ENCODE measurements at regions not wholly inside any gene's neighbourhood (a gene's known extent, or its start where the extent isn't known, plus 50 kb on each side); places are given as distances from the start of the nearest gene placed in this dataset.

DNA sequence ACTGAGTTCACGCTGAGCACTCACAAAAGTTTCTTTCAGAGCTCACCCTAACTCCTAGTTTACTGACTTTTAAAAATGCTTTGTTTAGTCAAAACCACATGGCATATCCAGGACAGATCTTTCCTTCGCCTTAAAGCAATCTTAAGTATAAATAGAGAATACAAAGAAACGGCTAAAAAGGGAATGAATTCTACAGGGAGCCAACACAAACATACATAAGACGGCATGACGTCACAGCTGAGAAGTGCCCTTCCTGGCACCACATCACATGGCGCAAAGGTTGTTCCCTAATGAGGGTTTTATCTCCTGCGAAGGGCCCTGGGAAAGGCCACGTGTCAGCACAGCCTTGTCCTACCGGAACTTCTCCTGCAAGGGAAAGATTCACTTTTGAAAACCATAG lies 141.3 kb downstream of the IRX1 start:
- DNase-seq = no peak

DNA sequence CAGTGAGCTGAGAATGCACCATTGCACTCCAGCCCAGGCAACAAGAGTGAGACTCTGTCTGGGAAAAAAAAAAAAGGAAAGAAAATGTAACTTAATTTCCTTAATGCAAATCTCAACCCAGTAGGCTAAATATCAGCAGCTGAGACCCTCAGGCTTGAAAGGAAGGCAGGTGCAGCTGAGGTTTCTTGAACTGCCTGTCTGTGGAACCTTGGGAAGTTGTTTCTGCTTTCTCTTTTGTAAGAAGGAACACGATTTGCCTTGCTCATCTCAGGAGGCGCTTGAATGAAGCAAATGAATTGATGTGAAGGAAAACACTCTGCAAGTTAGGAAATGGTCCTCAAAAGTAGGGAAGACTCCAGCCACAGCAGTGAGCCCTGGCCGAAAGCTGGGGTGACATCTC lies 143.3 kb downstream of the IRX1 start:
- no peak for DNase-seq

DNA sequence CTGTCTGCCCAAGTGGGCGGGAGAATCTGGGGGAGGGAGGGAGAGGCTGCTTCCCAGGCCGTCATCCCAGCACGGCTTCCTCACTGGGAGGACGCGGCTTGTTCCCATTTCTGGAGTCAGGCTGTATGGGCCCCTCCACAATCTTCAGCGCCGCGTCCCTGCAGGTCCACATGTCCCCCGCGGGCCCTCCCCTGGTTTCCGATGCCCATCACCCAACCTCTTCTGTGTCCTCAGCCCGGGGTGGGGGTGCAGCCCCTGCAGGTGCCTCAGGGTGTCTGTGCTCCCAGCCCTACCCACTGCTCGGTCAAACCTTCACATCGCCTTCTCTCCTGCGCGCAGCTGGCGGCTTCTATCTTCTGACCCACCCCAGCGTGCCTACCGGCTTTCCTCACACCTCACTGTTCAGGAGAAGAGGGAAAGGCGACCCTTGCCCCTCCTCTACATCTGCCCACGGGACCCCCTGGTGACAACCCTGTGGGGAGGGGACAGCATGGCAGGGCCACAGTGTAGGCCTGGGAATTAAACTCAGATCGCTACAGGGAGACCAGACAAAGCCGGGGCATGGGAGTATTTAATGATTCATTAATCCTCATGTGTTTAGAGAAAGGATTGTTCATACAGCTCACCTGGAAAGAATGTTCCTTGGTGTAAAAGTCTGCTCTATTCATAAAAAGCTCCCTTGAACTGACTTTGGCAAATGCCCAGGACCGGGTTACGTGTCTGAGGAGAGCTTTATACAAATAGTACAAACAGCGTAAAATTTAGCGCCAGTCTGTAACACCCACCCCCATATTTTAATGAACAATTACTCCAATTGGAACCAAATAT lies 145.1 kb downstream of the IRX1 start:
- DNase-seq = no peak

DNA sequence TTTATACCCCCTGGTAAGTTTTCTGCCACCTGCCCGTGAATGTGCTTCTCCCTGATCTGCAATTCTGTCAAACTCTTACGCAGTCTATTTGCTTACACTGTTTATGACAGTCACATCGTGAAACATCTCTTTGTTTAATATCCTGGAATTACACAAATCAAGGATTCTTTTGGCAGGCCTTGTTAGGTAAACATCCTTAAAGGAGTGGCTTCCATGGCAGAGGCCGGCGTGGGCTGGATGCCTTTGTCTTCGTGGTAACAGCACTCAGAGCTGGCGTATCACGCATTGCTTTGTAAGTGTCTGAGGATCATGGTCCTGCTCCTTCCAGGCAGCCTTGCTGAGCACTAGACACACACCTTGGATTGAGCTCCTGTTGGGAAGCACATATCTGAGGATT lies 145.7 kb downstream of the IRX1 start:
- DNase-seq = no peak

DNA sequence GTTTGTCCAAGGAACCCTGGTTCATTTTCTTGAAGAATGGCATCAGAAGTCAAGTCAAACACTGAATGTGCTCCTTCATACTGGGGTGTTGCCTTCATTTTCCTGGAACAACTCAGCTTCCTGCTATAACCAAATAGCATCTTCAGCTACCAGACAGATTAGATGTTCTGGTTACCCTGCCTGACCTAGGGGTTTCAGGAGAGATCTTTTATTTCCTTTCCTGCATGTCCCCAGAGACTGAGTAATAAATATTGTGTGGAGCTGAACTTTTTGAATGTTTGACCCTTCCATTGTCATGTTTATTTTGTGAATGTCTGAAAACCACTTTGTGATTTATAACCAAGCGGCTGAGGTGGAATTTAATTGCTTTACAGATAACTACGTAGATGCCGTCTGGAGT lies 147.1 kb downstream of the IRX1 start:
- no peak for DNase-seq

DNA sequence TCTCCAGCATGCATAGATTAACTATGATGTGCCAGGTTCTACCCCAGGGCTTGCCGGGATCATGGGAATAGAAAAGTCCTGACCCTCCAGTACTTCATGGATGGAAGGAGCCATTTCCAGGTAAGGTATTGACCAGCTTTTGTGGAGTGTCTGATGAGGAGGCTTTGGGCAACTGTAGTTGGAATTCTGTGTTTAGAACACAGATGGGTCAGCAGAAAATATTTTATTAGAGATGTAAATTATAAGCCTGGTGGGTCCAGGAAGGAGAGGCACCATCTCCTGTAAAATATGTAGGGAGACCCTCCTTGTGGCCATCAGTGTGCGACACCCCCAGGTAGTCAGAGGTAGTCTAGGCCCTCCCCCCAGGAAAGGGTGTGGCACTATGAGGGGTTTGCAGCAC lies 156.2 kb downstream of the IRX1 start:
- no peak for DNase-seq

DNA sequence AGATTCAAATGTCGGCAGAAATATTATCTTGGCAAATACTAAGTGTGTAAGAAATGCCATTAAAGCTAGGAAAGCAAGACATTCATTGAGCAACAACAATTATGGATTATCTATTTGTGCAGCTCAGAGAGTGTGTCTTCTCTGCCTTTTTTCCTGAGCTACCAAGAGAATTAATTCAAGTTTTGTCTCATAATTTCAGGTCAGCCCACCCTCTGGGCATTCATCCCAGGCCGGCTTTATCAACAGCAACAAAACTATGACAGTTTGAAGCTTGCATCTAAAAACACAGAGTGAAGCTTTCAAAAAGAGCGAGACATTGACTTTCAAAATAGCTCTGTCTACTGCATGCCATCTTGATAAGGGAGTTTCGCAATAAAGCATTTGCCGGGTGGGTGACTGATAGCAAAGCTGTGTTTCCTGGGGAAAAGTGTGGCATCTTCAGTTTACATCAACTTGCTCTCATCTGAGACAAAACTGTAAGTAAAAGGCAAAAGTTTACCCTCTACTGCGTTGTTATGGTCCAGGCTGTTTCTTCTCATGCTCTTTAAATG lies 182.4 kb downstream of the IRX1 start:
- no peak for DNase-seq

DNA sequence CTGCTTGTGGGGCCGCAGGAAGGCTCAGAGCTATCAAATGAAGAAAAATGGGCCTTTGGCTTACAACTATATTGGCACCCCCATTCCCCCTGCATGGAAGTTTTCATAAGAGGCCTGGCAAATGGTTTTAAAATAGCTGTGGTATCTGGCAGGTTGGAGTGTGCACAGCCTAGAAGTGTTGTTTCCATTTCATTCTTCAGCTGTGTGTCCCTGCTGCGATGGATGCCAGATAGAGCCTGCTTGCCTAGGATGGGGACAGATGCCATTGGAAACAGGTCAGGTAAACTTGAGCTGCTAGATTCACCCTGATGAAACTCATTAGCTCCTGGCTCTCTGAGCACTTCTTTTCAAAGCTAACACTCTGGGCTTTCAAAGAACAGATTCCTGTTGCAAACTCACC lies 183.3 kb downstream of the IRX1 start:
- no peak for DNase-seq

DNA sequence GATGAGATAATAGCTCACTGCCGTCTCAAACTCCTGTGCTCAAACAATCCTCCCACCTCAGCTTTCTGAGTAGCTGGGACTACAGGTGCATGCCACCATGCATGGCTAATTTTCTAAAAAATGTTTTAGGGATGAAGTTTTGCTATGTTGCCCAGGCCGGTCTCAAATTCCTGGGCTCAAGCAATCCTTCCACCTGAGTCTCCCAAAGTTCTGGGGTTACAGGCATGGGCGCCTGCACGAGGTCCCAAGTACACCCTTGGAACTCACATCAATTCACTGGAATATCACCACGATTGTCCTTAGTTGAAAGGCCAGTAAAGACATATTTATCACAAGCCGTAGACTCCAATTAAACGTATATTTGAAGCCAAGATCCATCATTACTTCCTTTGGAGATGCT lies 184.6 kb downstream of the IRX1 start:
- no peak for DNase-seq

DNA sequence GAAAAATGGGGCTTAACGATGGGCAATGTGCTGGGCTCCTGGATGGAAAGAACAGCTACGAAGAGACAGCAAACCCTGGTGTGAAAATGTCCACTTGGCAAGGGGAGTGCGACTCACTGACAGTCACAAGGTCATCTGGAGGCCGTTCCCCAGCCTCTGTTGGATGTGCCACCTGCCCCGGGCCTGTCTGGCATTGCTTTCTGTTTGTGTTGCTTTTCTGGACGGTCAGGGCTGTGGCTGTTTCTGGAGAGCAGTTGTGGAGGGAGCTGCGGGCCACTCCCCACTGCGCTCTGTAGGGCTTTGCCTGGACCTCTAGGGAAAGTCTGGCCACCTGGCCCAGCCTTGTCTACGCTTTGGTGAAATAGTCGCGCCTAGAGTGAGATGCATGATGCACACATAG lies 185.3 kb downstream of the IRX1 start:
- no peak for DNase-seq

DNA sequence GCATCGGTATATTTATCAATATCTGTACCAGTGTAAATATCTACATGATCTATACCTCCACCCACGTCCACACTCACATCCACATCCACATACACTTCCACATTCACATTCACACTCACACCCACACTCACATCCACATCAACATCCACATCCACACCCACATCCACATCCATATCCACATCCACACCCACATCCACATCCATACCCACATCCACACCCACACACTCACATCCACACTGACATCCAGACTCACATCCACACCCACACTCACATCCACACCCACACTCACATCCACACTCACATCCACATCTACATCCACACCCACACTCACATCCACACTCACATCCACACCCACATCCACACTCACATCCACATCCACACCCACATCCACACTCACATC lies 189.2 kb downstream of the IRX1 start:
- no peak for DNase-seq

DNA sequence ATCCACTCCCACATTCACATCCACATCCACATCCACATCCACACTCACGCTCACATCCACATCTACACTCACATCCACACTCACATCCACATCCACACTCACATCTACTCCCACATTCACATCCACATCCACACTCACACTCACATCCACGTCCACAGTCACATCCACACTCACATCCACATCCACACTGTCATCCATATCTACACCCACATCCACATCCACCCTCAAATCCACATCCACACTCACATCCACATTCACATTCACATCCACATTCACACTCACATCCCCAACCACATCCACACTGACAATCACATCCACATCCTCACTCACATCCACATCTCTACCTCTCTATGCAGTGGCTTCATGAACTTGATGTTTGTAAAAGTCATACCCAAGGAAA lies 190.5 kb downstream of the IRX1 start:
- DNase-seq = no peak

DNA sequence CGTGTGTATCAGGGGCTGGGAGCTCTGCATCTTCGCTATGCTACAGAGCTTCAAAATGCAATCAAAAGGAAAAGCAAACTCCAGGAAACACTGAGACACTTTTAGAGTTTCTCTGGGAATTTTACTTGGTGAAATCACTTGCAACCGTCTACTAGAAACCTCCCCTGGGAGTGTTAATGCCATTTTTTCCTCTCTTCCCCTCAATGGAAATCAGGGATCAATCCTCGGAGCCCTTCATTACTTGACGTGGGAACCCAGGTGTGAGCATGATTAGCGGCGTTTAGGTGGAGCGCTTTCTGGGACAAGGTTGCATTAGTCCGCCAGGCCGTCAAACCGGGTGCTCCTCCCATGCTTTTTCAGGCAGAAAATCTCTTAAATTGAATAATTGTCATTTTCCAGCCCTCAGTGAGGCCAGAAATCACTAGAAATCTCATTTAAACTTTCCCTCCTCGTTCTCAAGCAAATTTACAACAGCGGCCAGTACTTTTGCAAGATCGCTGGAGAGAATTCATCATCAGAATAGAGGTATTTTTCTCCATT lies 191.3 kb downstream of the IRX1 start:
- DNase-seq = no peak

DNA sequence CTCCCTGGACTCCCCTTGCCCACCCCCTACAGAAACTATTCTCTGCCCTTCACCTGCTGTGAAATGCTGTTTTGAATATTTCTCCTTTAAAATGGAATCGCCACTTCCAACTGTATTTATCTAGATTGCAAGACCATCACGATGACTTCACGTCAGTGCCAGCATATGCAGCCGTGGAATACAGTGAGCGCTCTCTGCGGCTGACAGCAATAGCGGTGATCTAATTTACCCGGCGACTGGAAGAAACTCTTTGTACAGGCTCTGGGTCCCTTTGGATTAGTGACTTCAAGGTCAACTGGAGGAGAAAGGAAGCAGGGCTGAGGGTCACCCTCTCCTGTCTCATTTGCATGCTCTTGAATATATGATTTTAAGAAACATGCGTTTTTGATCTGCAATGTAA lies 192.0 kb downstream of the IRX1 start:
- DNase-seq = no peak

DNA sequence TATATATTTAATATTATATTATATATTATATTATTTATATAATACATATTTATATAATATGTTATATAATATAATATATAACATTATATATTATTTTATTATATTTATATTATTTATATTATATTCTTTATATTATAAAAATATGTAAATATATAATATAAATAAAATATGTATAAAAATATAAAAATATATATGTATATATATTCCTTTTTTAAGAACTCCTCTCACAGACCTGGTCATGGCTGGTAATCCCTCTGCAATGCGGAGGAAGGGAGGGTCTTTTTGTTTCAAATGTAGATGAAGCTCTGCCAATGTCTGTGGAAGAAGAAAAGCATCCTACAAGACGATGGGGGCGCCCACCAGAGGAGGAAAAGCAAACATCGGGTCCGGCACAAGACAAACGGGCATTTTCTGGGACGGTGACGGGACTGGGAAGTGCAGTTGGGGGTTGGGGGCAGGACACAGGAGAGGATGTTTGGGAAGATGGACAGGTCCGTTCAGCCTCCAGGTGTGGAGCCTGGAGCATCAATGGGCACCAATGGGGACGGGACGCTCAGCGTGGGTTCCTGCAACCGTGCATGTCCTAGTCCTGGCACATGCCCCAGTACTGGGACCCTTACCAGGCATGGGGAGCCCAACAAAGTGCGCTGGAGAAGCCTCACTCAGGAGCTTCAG lies 194.0 kb downstream of the IRX1 start:
- no peak for DNase-seq

DNA sequence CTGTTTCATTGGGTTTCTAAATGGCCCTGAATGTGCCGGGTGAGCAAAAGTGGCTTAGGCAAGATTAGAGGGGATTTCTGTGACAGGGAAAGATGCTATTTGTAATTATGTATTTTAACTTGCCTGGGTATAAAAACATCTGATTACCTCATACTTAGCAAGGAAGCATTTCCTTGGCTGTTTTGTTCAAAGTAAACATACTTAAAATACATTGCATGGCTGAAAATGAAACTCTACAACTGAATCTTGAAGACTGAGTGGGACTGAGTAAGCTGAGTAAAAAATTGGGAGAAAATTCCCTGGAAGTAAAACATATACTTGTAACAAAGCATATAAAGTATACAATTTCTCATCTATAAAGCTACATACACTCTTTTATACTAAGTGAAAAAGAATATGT lies 197.5 kb downstream of the IRX1 start:
- DNase-seq = no peak

DNA sequence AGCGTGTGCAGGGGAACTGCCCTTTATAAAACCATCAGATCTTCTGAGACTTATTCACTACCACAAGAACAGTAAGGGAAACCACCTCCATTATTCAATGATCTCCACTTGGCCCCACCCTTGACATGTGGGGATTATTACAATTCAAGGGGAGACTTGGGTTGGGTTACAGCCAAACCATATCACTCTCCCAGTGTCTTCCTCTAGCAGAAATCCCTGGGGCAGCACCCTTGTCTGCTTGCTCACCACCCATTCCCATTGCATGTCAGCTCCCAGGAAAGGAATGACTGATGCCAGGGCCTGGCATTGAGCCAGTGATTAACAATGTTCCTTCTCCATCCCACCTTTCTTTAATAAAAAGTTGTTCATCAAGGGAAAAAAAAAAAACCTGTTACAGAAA lies 199.0 kb downstream of the IRX1 start:
- no peak for DNase-seq

DNA sequence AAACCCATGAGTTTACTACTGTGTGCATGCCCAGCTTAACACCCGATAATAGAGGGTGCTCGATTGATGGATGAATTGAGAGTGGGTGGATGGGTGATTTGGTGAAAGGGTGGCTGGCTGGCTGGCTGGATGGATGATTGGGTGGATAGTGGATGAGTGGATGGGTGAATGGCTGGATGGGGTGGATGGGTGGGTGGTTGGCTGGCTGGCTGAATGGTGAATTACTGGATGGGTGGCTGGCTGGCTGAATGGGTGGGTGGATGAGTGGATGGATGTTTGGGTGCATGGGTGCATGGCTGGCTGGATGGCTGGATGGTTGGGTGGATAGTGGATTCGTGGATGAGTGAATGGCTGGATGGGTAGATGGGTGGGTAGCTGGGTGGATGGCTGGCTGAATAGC lies 201.1 kb downstream of the IRX1 start:
- no peak for DNase-seq

DNA sequence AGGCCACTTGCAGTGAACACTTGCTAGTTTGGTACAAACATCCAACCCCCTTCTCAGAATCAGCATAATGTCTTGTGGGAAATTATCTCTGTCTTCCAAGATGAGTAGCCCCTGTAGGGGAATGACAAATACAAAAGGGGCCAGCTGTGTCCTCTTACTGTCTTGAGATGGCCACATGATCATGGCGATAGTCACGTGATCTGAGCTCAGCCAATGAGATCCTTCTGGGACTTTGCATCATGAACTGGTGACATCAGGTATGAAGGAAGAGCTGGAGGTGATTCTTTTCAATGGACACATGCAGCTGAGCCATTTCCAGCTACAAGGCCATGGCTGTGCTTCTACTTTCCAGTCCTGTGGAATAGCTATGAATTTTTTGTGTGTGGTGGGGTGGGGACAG lies 206.3 kb downstream of the IRX1 start:
- DNase-seq = no peak

DNA sequence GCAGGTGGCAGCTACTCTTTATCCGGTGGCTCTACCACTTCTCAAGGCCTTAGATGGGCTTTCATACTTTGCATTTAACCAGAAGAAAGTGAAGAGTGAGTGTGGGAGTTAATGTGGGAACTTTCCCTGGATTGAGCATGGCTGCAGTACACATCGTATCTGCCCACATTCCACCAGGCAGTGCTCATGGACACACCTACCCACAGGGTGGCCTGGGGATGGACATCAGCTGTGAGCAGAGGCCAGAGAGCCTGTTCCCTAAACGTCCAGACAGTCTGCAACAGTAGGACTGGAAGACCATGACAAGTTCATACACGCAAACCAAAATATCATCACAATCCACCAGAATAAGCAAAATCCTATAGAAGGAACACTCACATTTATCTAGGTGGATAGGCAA lies 213.8 kb downstream of the IRX1 start:
- no peak for DNase-seq

DNA sequence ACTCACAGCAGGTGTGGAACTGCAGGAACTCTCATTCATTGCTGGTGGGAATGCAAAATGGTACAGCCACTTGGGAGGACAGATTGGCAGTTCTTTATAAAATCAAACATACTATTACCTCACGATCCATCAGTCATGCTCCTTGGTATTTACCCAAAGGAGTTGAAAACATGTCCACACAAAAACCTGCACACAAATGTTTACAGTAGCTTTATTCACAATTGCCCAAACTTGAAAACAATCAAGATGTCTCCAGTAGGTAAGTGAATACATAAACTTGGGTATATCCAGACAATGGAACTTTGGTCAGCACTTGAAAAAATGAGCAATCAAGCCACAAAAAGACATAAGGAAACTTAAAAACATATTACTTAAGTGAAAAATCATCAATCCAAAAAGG lies 215.5 kb downstream of the IRX1 start:
- no peak for DNase-seq

DNA sequence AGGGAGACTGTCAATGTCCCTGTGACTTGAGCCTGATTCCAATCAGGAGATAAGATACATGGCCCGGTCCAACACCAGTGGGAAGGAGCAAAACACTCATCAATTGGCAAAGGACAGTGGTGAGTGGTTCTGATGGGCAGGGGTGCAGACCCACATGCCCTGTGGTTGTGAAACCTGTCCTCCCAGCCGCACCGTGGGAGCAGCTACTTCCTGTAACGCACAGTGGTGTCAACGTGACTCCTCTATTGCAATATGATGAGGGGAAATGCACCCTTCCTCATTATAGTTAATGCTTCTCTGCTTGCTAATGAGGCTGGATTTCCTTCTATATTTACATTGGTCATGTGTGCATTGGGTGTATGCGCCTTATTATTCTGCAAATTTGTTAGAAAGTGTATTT lies 223.0 kb downstream of the IRX1 start:
- DNase-seq = no peak

DNA sequence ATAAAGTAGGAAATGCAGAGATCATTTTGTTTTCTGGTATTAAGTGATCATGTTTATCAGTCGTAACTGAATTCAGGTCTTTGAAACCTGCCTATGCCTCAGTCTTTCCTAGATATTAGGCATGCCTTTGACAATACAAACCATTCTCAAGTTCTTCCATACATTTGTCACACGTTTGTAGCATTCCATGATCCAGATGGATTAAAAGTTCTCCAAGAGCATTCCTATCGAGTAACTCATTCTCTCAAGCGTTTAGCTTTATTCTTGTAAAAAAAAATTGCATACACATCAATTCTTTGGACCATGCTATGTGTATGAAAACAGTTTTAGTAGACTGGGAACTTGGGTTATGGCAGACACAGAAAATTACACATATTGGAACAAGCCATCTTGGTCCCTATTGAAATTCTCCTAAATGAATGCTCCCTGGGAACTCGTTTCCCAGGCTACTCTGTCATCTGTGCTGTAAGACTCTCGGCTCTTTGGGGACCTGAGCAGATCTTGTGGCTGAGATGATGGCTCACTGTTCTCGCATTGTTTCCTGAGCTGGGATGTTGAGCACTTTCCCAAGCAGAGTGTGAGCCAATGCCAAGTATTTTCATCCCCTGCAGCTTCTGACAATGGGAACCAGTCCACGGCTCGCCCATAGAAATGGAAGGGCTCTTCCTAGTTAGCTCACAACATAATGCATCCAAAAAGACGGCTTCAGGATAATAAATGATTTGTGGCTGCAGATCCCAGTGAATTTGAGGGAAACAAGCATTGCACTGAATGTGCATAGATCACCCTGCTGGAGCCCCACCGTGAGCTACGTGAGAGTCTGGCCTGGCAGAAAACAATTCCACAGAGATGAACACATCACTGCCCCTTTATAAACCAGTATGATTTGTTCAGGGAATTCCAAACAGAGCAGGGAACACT lies 230.2 kb downstream of the IRX1 start:
- no peak for DNase-seq
